ENCODE measurements at regions not wholly inside any gene's neighbourhood (a gene's known extent, or its start where the extent isn't known, plus 50 kb on each side); places are given as distances from the start of the nearest gene placed in this dataset.
"Not testable (repeated sequence)": the region's sequence is repeated elsewhere in the genome, so short reads cannot be mapped to it uniquely, and the experiment has no call there.

DNA sequence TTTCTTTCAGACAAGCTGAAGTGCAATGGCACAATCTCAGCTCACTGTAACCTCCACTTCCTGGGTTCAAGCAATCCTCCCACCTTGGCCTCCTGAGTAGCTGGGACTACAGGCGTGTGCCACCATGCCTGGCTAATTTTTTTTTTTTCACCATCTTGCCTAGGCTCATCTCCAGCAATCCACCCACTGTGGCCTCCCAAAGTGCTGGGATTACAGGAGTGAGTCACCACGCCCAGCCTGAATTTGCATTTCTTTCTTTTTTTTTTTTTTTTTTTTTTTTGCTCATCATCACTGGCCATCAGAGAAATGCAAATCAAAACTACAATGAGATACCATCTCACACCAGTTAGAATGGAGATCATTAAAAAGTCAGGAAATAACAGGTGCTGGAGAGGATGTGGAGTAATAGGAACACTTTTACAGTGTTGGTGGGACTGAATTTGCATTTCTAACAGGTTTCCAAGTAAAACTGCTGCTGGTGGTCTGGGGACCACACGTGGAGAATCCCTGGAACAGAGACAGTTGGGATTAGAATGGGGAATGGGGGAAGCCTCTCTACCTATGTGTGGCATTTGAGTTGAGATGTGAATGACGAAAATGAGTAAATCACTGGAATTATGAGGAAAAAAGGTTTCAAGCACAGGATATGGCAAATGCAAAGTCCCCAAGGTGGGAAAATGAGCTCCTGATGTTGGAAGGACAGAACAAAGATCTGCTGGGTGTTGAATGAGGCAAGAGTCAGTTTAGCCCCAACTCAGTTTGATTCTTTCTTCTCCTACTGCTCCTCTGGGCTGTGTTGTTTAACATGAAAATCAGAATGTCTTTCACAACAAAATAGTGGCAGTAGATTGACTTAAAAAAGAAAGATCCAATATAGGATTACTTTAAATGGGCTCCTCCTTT, 88.8 kb upstream of the MAP4K4 start:
- FAIRE-seq (no peak), DNase-seq (ENCODE audit: insufficient read length) (no peak)
- TF ChIP-seq POLR2AphosphoS5 (IDR thresholded peaks at IDR 0.05; ENCODE audit: low read depth, low read length) (no peak), POLR2A (IDR thresholded peaks at IDR 0.05; ENCODE audit: low read depth, low read length) (no peak), TAF1 (IDR thresholded peaks at IDR 0.05; ENCODE audit: borderline replicate concordance, low read depth, low read length) (no peak)

GRCh38 chr2:101597347-101597944, 100.1 kb upstream of the MAP4K4 start:
- no peak for TF ChIP-seq POLR2A (IDR thresholded peaks at IDR 0.05; ENCODE audit: low read depth, low read length)
- TF ChIP-seq TAF1 (IDR thresholded peaks at IDR 0.05; ENCODE audit: borderline replicate concordance, low read depth, low read length), result no peak
- TF ChIP-seq POLR2AphosphoS5 (IDR thresholded peaks at IDR 0.05; ENCODE audit: low read depth, low read length), result no peak
- FAIRE-seq, result no peak
- DNase-seq (ENCODE audit: insufficient read length), result no peak

- no peak for TF ChIP-seq POLR2A (IDR thresholded peaks at IDR 0.05; ENCODE audit: low read depth, low read length)
- no peak for TF ChIP-seq POLR2AphosphoS5 (IDR thresholded peaks at IDR 0.05; ENCODE audit: low read depth, low read length)
- no peak for TF ChIP-seq TAF1 (IDR thresholded peaks at IDR 0.05; ENCODE audit: borderline replicate concordance, low read depth, low read length)
- DNase-seq (ENCODE audit: insufficient read length), result no peak
- FAIRE-seq, result no peak
Observed at GRCh38 chr2:101596333-101596732, 101.2 kb upstream of the MAP4K4 start.

- DNase-seq (ENCODE audit: insufficient read length) (no peak), FAIRE-seq (no peak)
- TF ChIP-seq TAF1 (IDR thresholded peaks at IDR 0.05; ENCODE audit: borderline replicate concordance, low read depth, low read length) (no peak), POLR2A (IDR thresholded peaks at IDR 0.05; ENCODE audit: low read depth, low read length) (no peak), POLR2AphosphoS5 (IDR thresholded peaks at IDR 0.05; ENCODE audit: low read depth, low read length) (no peak)
Observed at GRCh38 chr2:101587251-101587650, 110.3 kb upstream of the MAP4K4 start.

DNA sequence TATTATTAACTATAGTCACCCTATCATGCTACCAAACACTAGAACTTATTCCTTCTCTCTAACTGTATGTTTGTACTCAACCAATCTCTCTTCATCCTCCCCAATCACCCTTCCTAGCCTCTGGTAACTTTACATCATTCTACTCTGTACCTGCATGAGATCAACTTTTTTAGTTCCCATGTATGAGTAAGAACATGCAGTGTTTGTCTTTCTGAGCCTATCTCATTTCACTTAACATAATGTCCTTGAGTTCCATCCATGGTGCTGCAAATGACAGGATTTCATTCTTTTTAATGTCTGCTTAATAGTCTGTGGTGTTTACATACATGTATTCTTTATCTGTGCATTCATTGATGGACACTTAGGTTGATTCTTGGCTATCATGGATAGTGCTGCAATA, 108.9 kb upstream of the RFX8 start:
- no peak for DNase-seq (ENCODE audit: insufficient read length)
- no peak for FAIRE-seq
- TF ChIP-seq TAF1 (IDR thresholded peaks at IDR 0.05; ENCODE audit: borderline replicate concordance, low read depth, low read length) (no peak), POLR2A (IDR thresholded peaks at IDR 0.05; ENCODE audit: low read depth, low read length) (no peak), POLR2AphosphoS5 (IDR thresholded peaks at IDR 0.05; ENCODE audit: low read depth, low read length) (no peak)

DNA sequence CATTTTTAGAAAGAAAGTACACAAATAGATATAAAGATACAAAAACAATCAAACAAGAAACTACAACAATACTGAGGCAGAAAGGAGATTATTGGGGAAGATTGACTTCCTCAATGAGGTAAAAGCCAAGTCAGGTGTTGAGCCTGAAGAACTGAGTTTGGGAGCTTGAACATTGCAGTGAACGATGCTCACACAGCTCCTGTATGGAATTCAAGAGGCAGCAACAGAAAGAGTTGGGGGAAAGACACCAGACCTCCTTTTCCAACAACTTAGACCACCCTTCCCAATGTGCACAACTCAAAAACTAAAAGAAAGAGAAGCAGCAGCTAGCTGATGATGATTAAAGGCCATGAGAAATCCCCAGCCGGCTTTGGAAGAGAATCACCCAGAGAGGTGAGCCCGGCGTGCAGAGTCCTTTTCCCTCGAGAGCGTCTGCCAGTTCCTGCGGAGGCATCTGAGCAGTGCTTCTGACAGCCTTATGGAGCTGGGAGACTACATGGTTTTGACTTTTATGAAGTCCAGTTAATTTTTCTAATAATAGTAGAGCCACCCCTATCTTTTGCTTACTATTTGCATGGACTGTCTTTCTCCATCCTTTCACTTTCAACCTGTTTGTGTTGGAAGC, 106.9 kb upstream of the RFX8 start:
- FAIRE-seq (no peak), DNase-seq (ENCODE audit: insufficient read length) (no peak)
- no peak for TF ChIP-seq POLR2A (IDR thresholded peaks at IDR 0.05; ENCODE audit: low read depth, low read length)
- TF ChIP-seq TAF1 (IDR thresholded peaks at IDR 0.05; ENCODE audit: borderline replicate concordance, low read depth, low read length), result no peak
- TF ChIP-seq POLR2AphosphoS5 (IDR thresholded peaks at IDR 0.05; ENCODE audit: low read depth, low read length), result no peak

DNA sequence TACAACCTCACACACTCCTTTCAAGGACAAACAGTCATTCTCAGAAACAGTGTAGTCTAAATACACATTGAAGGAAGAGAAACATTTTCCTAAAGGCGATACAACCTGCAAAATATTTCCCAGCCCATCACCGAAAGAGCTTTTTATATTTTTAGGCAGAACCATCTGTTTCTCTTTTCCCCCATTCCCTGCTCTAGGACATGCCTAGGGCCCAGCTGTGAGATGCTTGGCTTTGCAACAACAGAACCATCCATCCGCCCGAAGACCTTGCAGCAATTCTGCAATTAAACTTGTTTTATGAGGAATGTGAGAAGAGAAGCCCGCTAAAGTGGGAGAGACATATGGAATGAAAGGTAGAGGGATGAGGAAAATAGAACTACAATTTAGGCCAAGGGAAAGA, 105.6 kb upstream of the RFX8 start:
- DNase-seq (ENCODE audit: insufficient read length) (no peak), FAIRE-seq (no peak)
- TF ChIP-seq TAF1 (IDR thresholded peaks at IDR 0.05; ENCODE audit: borderline replicate concordance, low read depth, low read length) (no peak), POLR2A (IDR thresholded peaks at IDR 0.05; ENCODE audit: low read depth, low read length) (no peak), POLR2AphosphoS5 (IDR thresholded peaks at IDR 0.05; ENCODE audit: low read depth, low read length) (no peak)

DNA sequence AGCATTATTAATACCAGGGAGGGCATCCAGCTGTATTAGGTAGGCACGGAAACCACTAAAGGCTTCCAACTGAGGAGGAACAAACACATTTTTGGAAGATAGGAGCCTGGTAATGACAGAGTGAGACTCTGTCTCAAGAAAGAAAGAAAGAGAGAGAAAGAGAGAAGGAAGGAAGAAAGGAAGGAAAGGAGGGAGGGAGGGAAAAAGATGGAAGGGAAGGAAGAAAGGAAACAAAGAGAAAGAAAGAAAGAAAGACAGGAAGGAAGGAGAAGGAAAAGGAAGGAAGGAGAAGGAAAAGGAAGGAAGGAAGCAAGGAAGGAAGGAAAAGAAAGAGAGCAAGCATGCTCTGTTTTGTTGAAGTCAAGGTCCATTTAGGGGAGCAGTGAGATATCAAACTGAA, 103.8 kb upstream of the RFX8 start:
- FAIRE-seq (no peak), DNase-seq (ENCODE audit: insufficient read length) (no peak)
- TF ChIP-seq TAF1 (IDR thresholded peaks at IDR 0.05; ENCODE audit: borderline replicate concordance, low read depth, low read length) (no peak), POLR2AphosphoS5 (IDR thresholded peaks at IDR 0.05; ENCODE audit: low read depth, low read length) (no peak), POLR2A (IDR thresholded peaks at IDR 0.05; ENCODE audit: low read depth, low read length) (no peak)

DNA sequence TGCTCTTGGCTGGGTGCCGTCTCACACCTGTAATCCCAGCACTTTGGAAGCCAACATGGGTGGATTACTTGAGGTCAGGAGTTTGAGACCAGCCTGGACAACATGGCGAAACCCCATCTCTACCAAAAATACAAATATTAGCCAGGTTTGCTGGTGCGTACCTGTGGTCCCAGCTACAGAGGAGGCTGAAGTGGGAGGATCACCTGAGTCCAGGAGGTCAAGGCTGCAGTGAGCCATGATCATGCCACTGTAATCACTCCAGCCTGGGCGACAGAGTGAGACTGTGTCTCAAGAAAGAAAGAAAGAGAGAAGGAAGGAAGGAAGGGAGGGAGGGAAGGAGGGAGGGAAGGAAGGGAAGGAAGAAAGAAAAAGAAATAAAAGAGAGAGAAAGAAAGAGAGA, 103.2 kb upstream of the RFX8 start:
- not testable (repeated sequence) for DNase-seq (ENCODE audit: insufficient read length); FAIRE-seq

DNA sequence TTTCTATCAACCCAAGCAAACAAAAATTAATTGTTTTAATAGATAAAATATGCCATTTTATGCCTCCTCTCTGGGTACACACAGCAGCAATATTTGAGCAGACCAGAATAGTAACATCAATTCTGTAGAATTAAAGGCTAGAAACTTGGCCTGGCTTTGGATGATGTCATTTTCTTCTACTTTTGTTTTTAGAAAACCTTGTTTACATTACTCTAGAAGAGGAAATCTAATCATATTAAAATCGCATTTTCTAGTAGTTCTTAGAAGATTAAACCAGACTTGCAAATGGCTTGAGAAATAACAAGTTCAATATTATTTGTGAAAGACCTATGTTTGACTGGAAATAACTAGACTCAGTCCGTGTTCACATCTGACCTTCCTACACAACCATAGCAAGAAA, 102.3 kb upstream of the RFX8 start:
- no peak for FAIRE-seq
- TF ChIP-seq TAF1 (IDR thresholded peaks at IDR 0.05; ENCODE audit: borderline replicate concordance, low read depth, low read length) (no peak), POLR2A (IDR thresholded peaks at IDR 0.05; ENCODE audit: low read depth, low read length) (no peak), POLR2AphosphoS5 (IDR thresholded peaks at IDR 0.05; ENCODE audit: low read depth, low read length) (no peak)
- DNase-seq (ENCODE audit: insufficient read length), result no peak

- DNase-seq (ENCODE audit: insufficient read length) (no peak), FAIRE-seq (no peak)
- TF ChIP-seq TAF1 (IDR thresholded peaks at IDR 0.05; ENCODE audit: borderline replicate concordance, low read depth, low read length), result no peak
- no peak for TF ChIP-seq POLR2AphosphoS5 (IDR thresholded peaks at IDR 0.05; ENCODE audit: low read depth, low read length)
- no peak for TF ChIP-seq POLR2A (IDR thresholded peaks at IDR 0.05; ENCODE audit: low read depth, low read length)
Observed at GRCh38 chr2:101574622-101575021, 99.7 kb upstream of the RFX8 start.

- no peak for FAIRE-seq
- DNase-seq (ENCODE audit: insufficient read length), result no peak
- TF ChIP-seq TAF1 (IDR thresholded peaks at IDR 0.05; ENCODE audit: borderline replicate concordance, low read depth, low read length) (no peak), POLR2A (IDR thresholded peaks at IDR 0.05; ENCODE audit: low read depth, low read length) (no peak), POLR2AphosphoS5 (IDR thresholded peaks at IDR 0.05; ENCODE audit: low read depth, low read length) (no peak)
Observed at GRCh38 chr2:101571951-101572350, 97.0 kb upstream of the RFX8 start.

All from GM12892 (cell line).